ENCODE measurements at regions not wholly inside any gene's neighbourhood (a gene's known extent, or its start where the extent isn't known, plus 50 kb on each side); places are given as distances from the start of the nearest gene placed in this dataset.
"Not testable (repeated sequence)": the region's sequence is repeated elsewhere in the genome, so short reads cannot be mapped to it uniquely, and the experiment has no call there.

DNA sequence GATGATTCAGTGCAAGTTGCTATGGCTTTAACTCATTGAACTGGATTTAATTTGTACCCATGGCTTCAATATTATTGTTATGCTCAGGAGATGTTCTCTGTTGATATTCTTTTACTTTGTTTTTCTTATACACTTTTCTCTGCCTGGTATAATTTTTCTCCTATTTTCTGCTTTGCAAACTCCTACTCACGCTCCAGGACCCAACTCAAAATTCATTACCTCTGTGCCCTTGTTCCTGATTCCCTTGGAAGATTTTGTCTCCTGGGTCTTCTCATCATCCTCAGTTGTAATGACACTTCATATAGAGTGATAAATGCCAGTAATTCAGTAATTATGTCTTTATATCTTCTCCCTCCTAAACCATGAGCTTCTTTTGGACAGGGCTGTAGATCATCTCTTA lies 259.9 kb upstream of the JADE1 start:
- H3K4me3 ChIP-seq: no peak overlapping the region
- H3K27ac ChIP-seq: no peak overlapping the region

DNA sequence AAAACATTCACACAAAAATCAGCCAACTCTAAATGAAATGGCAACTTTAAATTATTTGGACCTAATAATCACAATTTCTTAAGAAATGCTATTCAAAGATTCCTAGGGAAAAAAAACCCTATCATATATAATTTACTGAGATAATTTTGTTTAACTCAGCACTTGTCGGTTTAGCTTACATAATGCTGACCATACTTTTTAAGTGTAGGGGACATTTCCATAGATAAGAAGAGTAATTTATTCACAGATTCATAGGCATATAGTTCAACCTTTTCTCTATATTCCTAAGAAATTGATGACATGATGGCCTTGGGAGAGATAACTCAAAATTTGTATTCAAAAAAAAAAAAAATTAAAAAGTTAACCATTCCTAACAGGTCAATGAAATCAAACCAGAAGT lies 260.8 kb upstream of the PGRMC2 start:
- no peak overlapping the region for H3K4me3 ChIP-seq
- H3K27ac ChIP-seq: no peak overlapping the region

DNA sequence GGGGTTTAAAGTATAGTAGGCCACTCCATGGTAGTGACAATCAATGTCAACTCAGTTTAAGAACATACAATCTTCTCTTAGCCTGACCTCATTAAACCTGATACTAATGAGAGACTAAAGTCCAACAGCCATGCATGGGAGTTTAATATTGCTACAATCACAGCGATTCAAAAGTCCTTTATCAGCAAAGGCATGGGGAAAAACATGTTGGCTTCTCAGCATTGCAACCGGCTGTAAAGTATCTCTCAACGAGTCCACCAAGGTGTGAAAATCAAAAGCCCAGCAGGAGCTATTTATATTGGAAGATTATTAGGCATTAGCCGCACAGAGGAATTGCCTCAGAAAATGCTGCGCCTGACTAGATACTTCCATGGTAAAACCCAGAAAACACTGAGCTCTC lies 256.7 kb upstream of the PGRMC2 start:
- Histone ChIP-seq H3K4me3 (no peak overlapping the region), H3K27ac (no peak overlapping the region)

DNA sequence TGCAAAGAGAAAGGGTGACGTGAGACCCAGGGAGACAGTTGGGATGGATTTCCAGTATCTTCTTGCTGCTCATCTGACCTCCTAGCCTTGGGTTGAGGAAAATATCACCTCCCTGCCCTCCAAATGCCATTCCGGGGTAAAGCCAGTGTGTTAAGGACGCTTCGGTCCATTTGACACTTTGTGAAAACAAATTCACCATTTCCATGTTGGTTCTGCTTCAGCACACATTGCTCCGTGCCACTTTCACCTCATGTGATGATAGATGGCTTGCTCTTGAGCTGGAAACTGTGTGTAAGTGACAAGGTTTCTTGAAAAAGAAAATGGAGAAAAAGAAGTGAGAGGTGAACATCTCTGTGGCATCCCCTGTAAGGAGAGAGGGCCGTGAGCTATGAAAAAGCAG lies 256.1 kb upstream of the PGRMC2 start:
- Histone ChIP-seq H3K4me3 (no peak overlapping the region), H3K27ac (no peak overlapping the region)

DNA sequence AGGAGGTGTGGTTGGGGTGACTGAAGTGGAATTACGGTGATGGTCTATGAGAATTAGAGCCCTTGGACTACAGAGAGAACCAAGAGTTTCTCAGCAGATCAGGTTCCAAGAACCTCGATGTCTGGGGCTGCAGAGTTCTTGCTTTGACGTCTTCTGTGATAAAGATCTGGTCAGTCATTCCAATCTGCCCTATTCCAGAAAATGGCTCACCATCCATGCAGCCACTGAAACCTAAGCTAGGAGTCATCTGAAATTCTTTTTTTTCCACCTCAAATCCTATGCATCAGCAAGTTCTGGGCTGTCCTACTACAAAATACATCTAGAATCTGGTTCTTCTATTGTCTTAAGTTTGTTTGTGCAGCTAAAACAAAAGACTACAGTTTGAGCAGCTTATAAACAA lies 254.4 kb upstream of the PGRMC2 start:
- no peak overlapping the region for H3K27ac ChIP-seq

DNA sequence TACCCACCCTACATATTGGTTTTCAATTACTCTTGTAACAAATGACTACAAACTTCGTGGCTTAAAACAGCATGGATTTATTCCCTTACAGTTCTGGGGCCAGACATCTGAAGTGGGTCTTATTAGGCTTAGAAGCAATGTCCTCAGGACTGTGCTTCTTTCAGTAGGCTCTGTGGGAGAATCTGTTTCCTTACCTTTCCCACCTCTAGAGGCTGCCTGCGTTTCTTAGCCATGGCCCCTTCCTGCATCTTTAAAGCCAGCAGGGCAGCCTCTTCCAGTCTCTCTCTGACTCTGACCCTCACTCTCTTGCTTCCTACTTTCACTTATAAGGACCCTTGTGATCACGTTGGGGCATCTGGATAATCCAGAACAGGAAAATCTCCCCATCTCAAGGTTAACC lies 252.5 kb upstream of the PGRMC2 start:
- peak overlapping the region in 1 of 21 experiments; percentile 22 for H3K27ac ChIP-seq

More for the DNA sequence above, 254.4 kb upstream of the PGRMC2 start:
- no peak overlapping the region for H3K4me3 ChIP-seq

DNA sequence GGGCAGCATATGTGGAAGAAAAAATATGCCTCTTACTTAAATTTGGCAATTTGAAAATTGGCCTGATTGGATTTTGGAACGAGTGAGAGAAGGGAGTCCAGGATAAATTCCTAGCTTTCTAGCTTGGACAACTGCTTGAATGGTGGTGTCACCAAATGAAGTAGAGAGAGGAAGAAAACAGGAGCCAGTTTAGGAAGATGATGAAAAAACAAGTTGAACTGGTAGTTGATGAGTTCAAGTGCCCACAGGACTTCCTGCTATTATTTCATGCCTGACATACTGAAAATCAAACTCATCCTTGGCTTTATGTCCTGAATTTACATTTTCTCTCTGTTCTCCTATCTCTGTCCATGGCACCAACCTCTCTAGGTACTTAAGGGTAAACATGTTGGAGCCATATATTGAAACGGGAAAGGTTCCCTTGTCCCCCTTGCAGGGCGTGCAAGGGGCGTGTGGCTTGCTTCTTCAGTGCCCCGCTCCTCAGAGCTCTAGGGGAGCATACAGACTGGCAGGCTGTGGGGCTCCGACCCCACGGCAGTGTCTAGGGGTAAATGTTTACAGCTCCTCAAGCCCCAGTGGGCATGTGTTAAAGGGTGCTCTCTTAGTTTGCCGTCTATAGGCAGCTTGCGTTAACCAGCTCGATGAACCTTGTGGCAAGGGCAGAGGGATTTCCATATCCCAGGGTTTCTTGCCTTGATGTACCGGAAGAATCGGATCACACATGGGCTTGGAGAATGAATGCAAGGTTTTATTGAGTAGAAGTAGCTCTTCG lies 250.7 kb upstream of the PGRMC2 start:
- no peak overlapping the region for H3K4me3 ChIP-seq

More for the DNA sequence above, 252.5 kb upstream of the PGRMC2 start:
- no peak overlapping the region for H3K4me3 ChIP-seq

GRCh38 chr4:128536746-128537145 lies 249.1 kb upstream of the PGRMC2 start:
- no peak overlapping the region for H3K27ac ChIP-seq

More for the DNA sequence above, 250.7 kb upstream of the PGRMC2 start:
- H3K27ac ChIP-seq: no peak overlapping the region

GRCh38 chr4:128535510-128535909 lies 247.9 kb upstream of the PGRMC2 start:
- not testable (repeated sequence) for H3K27ac ChIP-seq

More at GRCh38 chr4:128536746-128537145, 249.1 kb upstream of the PGRMC2 start:
- H3K4me3 ChIP-seq: no peak overlapping the region

GRCh38 chr4:128528793-128529553 lies 241.4 kb upstream of the PGRMC2 start:
- H3K4me3 ChIP-seq: no peak overlapping the region
- peak overlapping the region in 4 of 21 experiments; percentile 14 to 59 (median 38) for H3K27ac ChIP-seq

More at GRCh38 chr4:128535510-128535909, 247.9 kb upstream of the PGRMC2 start:
- not testable (repeated sequence) for H3K4me3 ChIP-seq

- Histone ChIP-seq H3K4me3 (no peak overlapping the region), H3K27ac (peak overlapping the region in 4 of 21 experiments; percentile 4 to 59 (median 38))
Measured at GRCh38 chr4:128527946-128528576, 240.4 kb upstream of the PGRMC2 start.

- no peak overlapping the region for H3K27ac ChIP-seq
- H3K4me3 ChIP-seq: no peak overlapping the region
Measured at GRCh38 chr4:128527351-128527750, 239.7 kb upstream of the PGRMC2 start.

- Histone ChIP-seq H3K4me3 (no peak overlapping the region), H3K27ac (peak overlapping the region in 13 of 21 experiments; percentile 0 to 69 (median 58))
Measured at GRCh38 chr4:128525992-128526630, 238.5 kb upstream of the PGRMC2 start.

- Histone ChIP-seq H3K27ac (peak overlapping the region in 16 of 21 experiments; percentile 0 to 69 (median 47)), H3K4me3 (no peak overlapping the region)
Measured at GRCh38 chr4:128525387-128525786, 237.8 kb upstream of the PGRMC2 start.

GRCh38 chr4:128524311-128524710 lies 236.7 kb upstream of the PGRMC2 start:
- H3K27ac ChIP-seq: peak overlapping the region in 13 of 21 experiments; percentile 3 to 61 (median 41)
- H3K4me3 ChIP-seq: no peak overlapping the region

GRCh38 chr4:128521648-128522111 lies 234.1 kb upstream of the PGRMC2 start:
- no peak overlapping the region for H3K27ac ChIP-seq
- no peak overlapping the region for H3K4me3 ChIP-seq

GRCh38 chr4:128521156-128521555 lies 233.5 kb upstream of the PGRMC2 start:
- H3K27ac ChIP-seq: no peak overlapping the region
- no peak overlapping the region for H3K4me3 ChIP-seq

- H3K27ac ChIP-seq: peak overlapping the region in 1 of 21 experiments; percentile 73
- no peak overlapping the region for H3K4me3 ChIP-seq
Measured at GRCh38 chr4:128519163-128519830, 231.7 kb upstream of the PGRMC2 start.

Data from skin epidermis (tissue), 12 donors.